CD4-positive, CD25-positive, alpha-beta regulatory T cell (primary cell): ENCODE measurements at regions not wholly inside any gene's neighbourhood (a gene's known extent, or its start where the extent isn't known, plus 50 kb on each side); places are given as distances from the start of the nearest gene placed in this dataset.

ENCODE experiments used
- ATAC-seq, 2 donors: fragments of 150-1000 bp; cut with Tn5 transposase; one replicate each; pipeline ENCODE4 v1.10.0; 2021; ENCODE audit warnings: low read depth in 2 of 2, moderate number of reproducible peaks in 2 of 2, moderate library complexity in 1 of 2
- DNase-seq, 3 donors: peaks; one replicate each; pipeline versions ENCODE4 v3.0.0 to v3.0.0-alpha.2; 2012 to 2022; ENCODE audit warnings: mixed read lengths in 1 of 3
- H3K27ac ChIP-seq: one replicate; pipeline ENCODE4 v1.7.0; 2013; ENCODE audit warnings: mild to moderate bottlenecking, low read length; ENCODE audit not compliant: insufficient read depth, poor library complexity, severe bottlenecking
- H3K27me3 ChIP-seq: one replicate; pipeline ENCODE4 v1.7.0; 2013; ENCODE audit warnings: low read length; ENCODE audit not compliant: control insufficient read depth, insufficient read depth
- H3K36me3 ChIP-seq: one replicate; pipeline ENCODE4 v1.7.0; 2013; ENCODE audit warnings: mild to moderate bottlenecking, low read length, moderate library complexity; ENCODE audit not compliant: control insufficient read depth, insufficient read depth
- H3K4me1 ChIP-seq: 2 replicates; pipeline ENCODE4 v1.7.0; 2013; ENCODE audit warnings: mild to moderate bottlenecking, low read length; ENCODE audit not compliant: insufficient read depth, control insufficient read depth, poor library complexity, severe bottlenecking
- H3K4me3 ChIP-seq: one replicate; pipeline ENCODE4 v1.7.0; 2013; ENCODE audit warnings: low read depth, mild to moderate bottlenecking, low read length, moderate library complexity
- H3K9me3 ChIP-seq, 2 experiments: 1 replicate in 1 of 2; 2 replicates in 1 of 2; pipeline ENCODE4 v1.7.0; 2013; ENCODE audit warnings: low read length in 2 of 2, mild to moderate bottlenecking in 1 of 2, moderate library complexity in 1 of 2; ENCODE audit not compliant: control insufficient read depth in 2 of 2
- H3K27ac Mint-ChIP-seq, 3 donors: one replicate each; pipeline ENCODE4 v1.8.0; 2020 to 2022; ENCODE audit warnings: mild to moderate bottlenecking in 3 of 3, mixed read lengths in 3 of 3, moderate library complexity in 2 of 3
- H3K27me3 Mint-ChIP-seq: one replicate; pipeline ENCODE4 v1.8.0; 2022; ENCODE audit warnings: mild to moderate bottlenecking, mixed read lengths
- H3K36me3 Mint-ChIP-seq: one replicate; pipeline ENCODE4 v1.8.0; 2020; ENCODE audit warnings: mixed read lengths
- H3K4me1 Mint-ChIP-seq, 4 donors: one replicate each; pipeline ENCODE4 v1.8.0; 2020 to 2022; ENCODE audit warnings: mixed read lengths in 4 of 4, mild to moderate bottlenecking in 1 of 4
- H3K4me3 Mint-ChIP-seq, 4 donors: one replicate each; pipeline ENCODE4 v1.8.0; 2020 to 2022; ENCODE audit warnings: mild to moderate bottlenecking in 4 of 4, mixed read lengths in 4 of 4, moderate library complexity in 3 of 4
- H3K9me3 Mint-ChIP-seq, 7 donors: one replicate each; pipeline ENCODE4 v1.8.0; 2020 to 2022; ENCODE audit warnings: mixed read lengths in 7 of 7, mild to moderate bottlenecking in 3 of 7, moderate library complexity in 2 of 7

DNA sequence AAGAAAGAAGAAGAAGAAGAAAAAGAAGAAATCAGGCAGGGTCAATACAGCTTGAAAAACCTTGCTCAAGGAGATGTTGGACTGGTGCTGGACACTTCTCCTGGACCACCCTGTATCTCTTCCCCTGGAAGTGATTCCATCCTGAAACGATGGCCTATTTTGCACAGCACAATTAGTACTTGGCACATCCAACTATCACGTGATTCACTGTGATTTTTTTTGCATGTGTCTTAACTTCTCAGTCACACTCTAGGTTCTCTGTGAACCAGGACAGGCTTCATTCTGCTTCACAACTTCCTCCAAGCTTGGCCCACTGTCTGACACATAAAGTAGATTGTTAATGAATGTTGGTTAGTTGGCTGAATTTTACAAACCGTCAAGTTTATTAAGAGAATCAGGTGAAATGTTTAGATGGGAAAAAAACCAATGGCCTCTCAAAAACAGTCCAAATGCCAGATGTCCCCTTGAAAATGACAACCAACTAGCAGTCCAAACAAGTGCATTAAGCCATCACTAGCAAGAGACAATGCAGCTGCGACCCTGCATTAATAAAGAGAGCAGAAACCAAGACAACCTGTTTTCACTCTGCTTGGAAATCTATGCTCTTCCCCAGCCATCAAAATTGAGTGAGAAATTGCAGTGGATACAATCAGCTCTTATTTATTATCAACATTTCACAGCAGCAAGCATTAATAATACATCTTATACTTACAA is 300.0 kb upstream of the CHAC2 start:
- Histone ChIP-seq H3K36me3 (no peaks in the 10 kb centered on the region), H3K4me3 (no peak overlapping the region), H3K9me3 (no peaks in the 10 kb centered on the region), H3K4me1 (no peaks in the 10 kb centered on the region), H3K27ac (no peak overlapping the region), H3K27me3 (peaks cover 2% of the 10 kb centered on the region)
- H3K4me1 Mint-ChIP-seq: no peaks in the 10 kb centered on the region
- H3K4me3 Mint-ChIP-seq: no peak overlapping the region
- no peaks in the 10 kb centered on the region for H3K36me3 Mint-ChIP-seq
- DNase-seq: no peak
- H3K27me3 Mint-ChIP-seq: peaks cover 5% of the 10 kb centered on the region
- H3K27ac Mint-ChIP-seq: no peak overlapping the region
- no peaks in the 10 kb centered on the region for H3K9me3 Mint-ChIP-seq
- ATAC-seq: no peak

DNA sequence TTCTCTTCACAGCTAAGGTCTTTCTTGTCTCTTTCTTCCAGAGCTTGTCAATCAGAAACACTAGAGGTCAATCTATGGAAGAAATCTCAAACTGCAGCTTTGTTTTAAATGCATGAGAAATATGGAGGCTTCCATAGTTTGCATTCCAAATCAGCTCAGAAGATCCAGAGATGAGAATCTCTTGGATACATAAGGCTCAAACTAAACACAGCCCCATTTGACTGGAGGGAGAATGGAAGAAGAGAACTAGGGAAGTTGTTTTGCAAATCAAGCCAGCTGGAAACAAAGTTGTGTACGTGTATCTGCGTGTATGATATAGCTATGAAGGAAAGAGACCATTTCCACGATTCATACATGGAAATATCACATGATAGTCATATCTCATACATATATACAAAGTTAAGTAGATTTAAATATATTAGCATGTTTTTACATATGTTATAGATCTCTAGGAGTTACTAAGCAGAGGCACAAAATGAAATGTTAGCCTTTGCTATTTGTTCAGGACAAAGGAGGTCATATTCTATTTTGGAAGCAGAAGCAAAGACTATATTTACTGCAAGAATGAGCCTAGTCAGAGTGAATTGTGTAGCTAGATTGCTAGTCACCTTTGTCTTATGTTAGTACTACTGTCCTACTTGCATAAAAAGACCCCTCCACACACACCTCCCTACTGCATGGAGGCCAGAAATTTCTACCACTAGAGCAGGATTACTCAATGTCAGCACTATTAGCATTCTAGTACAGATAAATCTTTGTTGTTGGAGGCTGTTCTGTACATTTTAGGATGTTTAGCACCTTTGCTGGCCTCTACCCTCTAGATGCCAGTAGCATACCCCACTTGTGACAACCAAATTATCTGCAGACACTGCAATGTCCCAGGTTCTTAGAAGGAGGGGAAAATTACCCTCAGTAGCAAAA is 303.5 kb upstream of the CHAC2 start:
- no peak for DNase-seq
- Mint-ChIP-seq H3K36me3 (no peaks in the 10 kb centered on the region), H3K4me1 (no peaks in the 10 kb centered on the region), H3K9me3 (peaks cover 0 to 1% (median 0%) of the 10 kb centered on the region in 7 donors), H3K27ac (no peak overlapping the region), H3K4me3 (no peak overlapping the region), H3K27me3 (peaks cover 5% of the 10 kb centered on the region)
- Histone ChIP-seq H3K27me3 (peaks cover 5% of the 10 kb centered on the region), H3K4me1 (no peaks in the 10 kb centered on the region), H3K36me3 (no peaks in the 10 kb centered on the region), H3K27ac (no peak overlapping the region), H3K9me3 (no peaks in the 10 kb centered on the region), H3K4me3 (no peak overlapping the region)
- no peak for ATAC-seq

DNA sequence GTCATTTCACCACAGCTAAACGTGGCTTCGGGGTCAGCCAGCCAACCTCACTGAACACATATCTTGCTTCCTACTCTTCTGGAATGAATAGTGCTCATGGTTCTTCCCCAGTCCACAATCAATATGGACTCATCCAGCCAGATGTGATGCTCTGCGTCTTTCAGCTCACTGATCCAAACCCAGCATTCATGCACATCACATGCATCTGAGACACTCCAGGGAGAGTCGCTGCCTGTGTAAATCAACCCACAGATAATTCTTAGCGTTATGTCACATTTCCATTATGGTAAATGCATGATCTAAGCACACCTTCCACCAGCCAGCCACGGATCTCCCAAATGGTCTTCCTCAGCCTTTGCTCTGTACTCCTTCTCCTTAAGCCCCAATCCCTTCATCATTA is 306.7 kb upstream of the CHAC2 start:
- Histone ChIP-seq H3K4me3 (no peak overlapping the region), H3K36me3 (no peaks in the 10 kb centered on the region), H3K27ac (no peak overlapping the region), H3K4me1 (no peaks in the 10 kb centered on the region), H3K9me3 (no peaks in the 10 kb centered on the region), H3K27me3 (peaks cover 5% of the 10 kb centered on the region)
- DNase-seq (no peak), ATAC-seq (no peak)
- Mint-ChIP-seq H3K27me3 (peaks cover 6% of the 10 kb centered on the region), H3K27ac (no peak overlapping the region), H3K4me1 (no peaks in the 10 kb centered on the region), H3K4me3 (no peak overlapping the region), H3K36me3 (no peaks in the 10 kb centered on the region), H3K9me3 (peaks cover 0 to 4% (median 2%) of the 10 kb centered on the region in 7 donors)

DNA sequence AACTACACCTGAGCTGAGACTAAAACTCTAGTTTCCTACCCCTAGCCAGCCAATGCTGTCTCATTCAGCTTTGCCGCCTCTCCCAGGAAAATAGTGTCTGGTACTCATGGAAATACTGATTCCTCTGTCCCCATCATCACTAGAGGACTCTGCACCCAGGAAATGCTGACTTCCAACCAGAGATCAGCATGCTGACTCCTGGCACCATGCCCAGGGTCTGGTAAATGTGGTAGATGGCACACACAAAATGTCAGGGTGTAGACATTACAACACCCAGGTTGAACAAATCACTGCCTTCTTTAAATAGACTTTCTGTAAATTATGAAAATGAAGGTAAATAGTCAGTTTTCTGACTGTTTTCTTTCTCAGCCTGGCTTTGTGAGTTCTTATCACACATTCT is 307.3 kb upstream of the CHAC2 start:
- Mint-ChIP-seq H3K4me3 (no peak overlapping the region), H3K27ac (no peak overlapping the region), H3K4me1 (no peaks in the 10 kb centered on the region), H3K36me3 (no peaks in the 10 kb centered on the region), H3K9me3 (peaks cover 0 to 4% (median 2%) of the 10 kb centered on the region in 7 donors), H3K27me3 (peaks cover 6% of the 10 kb centered on the region)
- Histone ChIP-seq H3K27me3 (peaks cover 5% of the 10 kb centered on the region), H3K9me3 (no peaks in the 10 kb centered on the region), H3K36me3 (no peaks in the 10 kb centered on the region), H3K27ac (no peak overlapping the region), H3K4me1 (no peaks in the 10 kb centered on the region), H3K4me3 (no peak overlapping the region)
- DNase-seq (no peak), ATAC-seq (no peak)

DNA sequence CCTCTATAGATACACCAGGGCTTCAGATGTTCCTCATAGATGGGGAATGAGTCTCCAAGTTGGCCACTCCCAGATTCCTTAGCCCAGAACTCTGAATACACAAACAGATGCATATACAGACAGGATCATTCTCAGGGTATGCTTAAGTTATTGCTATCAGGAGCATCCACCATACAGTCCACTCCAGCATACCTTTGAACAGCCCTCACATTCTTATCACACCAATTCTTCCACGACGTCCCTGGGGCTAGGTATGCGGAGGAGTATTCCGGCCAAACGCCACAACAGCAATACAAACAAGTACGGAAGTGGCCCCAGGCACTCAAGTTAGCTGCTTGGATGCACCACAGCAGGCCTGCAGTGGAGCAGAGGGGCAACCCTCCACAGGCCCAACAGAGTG is 312.5 kb upstream of the CHAC2 start:
- Histone ChIP-seq H3K27ac (no peak overlapping the region), H3K9me3 (no peaks in the 10 kb centered on the region), H3K4me3 (no peak overlapping the region), H3K36me3 (no peaks in the 10 kb centered on the region), H3K4me1 (no peaks in the 10 kb centered on the region), H3K27me3 (peaks cover 1% of the 10 kb centered on the region)
- Mint-ChIP-seq H3K4me3 (no peak overlapping the region), H3K27me3 (peaks cover 6% of the 10 kb centered on the region), H3K36me3 (no peaks in the 10 kb centered on the region), H3K27ac (no peak overlapping the region), H3K9me3 (peaks cover 0 to 4% (median 2%) of the 10 kb centered on the region in 7 donors), H3K4me1 (no peaks in the 10 kb centered on the region)
- no peak for DNase-seq
- no peak for ATAC-seq

DNA sequence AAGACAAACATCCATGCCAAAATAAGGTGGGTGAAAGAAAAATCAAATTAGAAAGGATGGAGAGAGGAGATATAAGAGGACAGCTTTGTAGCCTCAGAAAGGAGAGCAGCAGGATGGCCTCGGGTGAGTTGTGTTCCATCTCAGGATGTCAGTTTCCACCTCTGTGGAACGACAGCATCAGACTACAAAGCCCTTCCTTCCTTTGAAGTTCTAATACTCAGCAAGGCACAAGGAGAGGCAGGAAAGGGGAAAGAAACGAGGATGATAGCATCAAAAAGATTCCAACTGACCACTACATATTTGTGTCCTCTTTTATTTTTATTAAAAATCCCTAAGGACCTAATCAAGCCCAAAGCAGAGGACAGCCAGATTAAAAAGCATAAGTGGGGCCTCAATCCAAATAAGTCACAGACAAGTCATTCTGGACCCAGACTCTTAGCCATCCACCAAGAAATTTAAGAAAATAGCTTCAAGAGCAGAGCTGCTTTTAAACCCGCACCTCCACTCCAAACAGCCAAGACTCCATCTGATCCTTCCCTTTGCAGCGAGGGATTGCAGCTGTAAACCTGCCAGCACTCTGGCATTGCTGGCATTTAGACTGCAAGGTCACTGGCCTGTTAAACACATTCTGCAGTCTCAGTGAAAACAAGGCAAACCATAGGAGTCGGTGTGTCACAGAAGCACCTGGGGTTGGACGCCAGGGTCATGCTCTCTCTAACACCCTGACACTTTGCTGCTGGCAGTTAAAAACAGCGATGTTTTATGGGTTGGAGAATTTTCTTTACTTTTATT is 314.5 kb upstream of the CHAC2 start:
- H3K27ac ChIP-seq: no peak overlapping the region
- no peaks in the 10 kb centered on the region for H3K4me1 ChIP-seq
- no peaks in the 10 kb centered on the region for H3K9me3 ChIP-seq
- H3K36me3 ChIP-seq: no peaks in the 10 kb centered on the region
- Mint-ChIP-seq H3K27ac (no peak overlapping the region), H3K27me3 (peaks cover 6% of the 10 kb centered on the region), H3K9me3 (peaks cover 0 to 3% (median 0%) of the 10 kb centered on the region in 7 donors), H3K4me1 (no peaks in the 10 kb centered on the region), H3K4me3 (no peak overlapping the region), H3K36me3 (no peaks in the 10 kb centered on the region)
- no peak for ATAC-seq
- peaks cover 1% of the 10 kb centered on the region for H3K27me3 ChIP-seq
- DNase-seq: no peak
- H3K4me3 ChIP-seq: no peak overlapping the region

DNA sequence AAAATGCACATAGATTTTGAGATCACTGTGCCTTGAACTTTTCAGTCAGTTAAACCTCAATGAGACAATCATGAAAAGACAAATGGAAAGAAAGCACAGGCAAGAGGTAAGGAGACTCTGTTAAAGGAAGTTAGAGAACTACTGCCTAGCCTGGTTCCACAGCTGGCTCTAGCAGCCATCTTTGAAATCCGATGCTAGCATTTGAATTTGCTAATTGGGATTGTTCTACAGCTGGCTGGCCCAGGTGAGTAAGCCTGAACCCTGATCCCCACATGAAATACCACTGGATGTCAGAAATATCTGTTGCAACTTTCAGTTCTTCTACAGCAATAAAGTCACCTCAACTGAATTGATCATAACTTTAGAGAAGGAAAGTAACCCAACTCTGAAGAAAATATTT is 315.2 kb upstream of the CHAC2 start:
- Mint-ChIP-seq H3K9me3 (peaks cover 0 to 2% (median 0%) of the 10 kb centered on the region in 7 donors), H3K4me3 (no peak overlapping the region), H3K27me3 (no peaks in the 10 kb centered on the region), H3K4me1 (no peaks in the 10 kb centered on the region), H3K36me3 (no peaks in the 10 kb centered on the region), H3K27ac (no peak overlapping the region)
- Histone ChIP-seq H3K27ac (no peak overlapping the region), H3K27me3 (peaks cover 1% of the 10 kb centered on the region), H3K36me3 (no peaks in the 10 kb centered on the region), H3K4me1 (no peaks in the 10 kb centered on the region), H3K4me3 (no peak overlapping the region), H3K9me3 (no peaks in the 10 kb centered on the region)
- ATAC-seq: no peak
- DNase-seq: no peak
